HL-60 (cell line): ENCODE measurements at regions not wholly inside any gene's neighbourhood (a gene's known extent, or its start where the extent isn't known, plus 50 kb on each side); places are given as distances from the start of the nearest gene placed in this dataset.
"Not testable (repeated sequence)": the region's sequence is repeated elsewhere in the genome, so short reads cannot be mapped to it uniquely, and the experiment has no call there.

Experiments
- CTCF ChIP-seq: IDR thresholded peaks from one replicate; pipeline ENCODE4 v1.5.1; 2011; ENCODE audit warnings: low read length, control low read depth, inconsistent platforms; ENCODE audit not compliant: insufficient read depth
- POLR2AphosphoS5 ChIP-seq: IDR thresholded peaks from 2 replicates; pipeline ENCODE4 v1.6.1; 2012; ENCODE audit warnings: low read depth
- REST ChIP-seq: IDR thresholded peaks from 2 replicates; pipeline ENCODE4 v1.6.1; 2012; ENCODE audit warnings: low read depth; ENCODE audit not compliant: insufficient replicate concordance
- SPI1 ChIP-seq: IDR thresholded peaks from 2 replicates; pipeline ENCODE4 v1.6.1; 2012; ENCODE audit warnings: low read depth, mild to moderate bottlenecking, borderline replicate concordance

- not testable (repeated sequence) for TF ChIP-seq CTCF, SPI1, POLR2AphosphoS5, REST
Measured at GRCh38 chr5:37927753-37928152, 87.9 kb upstream of the GDNF start.
